ENCODE measurements at regions not wholly inside any gene's neighbourhood (a gene's known extent, or its start where the extent isn't known, plus 50 kb on each side); places are given as distances from the start of the nearest gene placed in this dataset.

- no TSS peak for BruUV-seq (replicated peaks)
- TF ChIP-seq SRF (IDR thresholded peaks at IDR 0.05; ENCODE audit: low read depth) (no peak), CBX3 (IDR thresholded peaks at IDR 0.05; ENCODE audit: low read depth) (no peak), TCF7L2 (IDR thresholded peaks at IDR 0.05; ENCODE audit: borderline replicate concordance, extremely low read depth, insufficient read depth, insufficient read length) (no peak), JUND (IDR thresholded peaks at IDR 0.05) (no peak)
Observed at GRCh38 chrX:42219231-42219630, 295.9 kb upstream of the CASK start.

GRCh38 chrX:42195506-42195905 is 272.2 kb upstream of the CASK start:
- Histone ChIP-seq H3K9ac (ENCODE audit: low read length) (no peak overlapping the region), H3K4me3 (replicated peaks in 1 of 2; ENCODE audit: low read depth in 1 of 2, low read length in 2 of 2) (no peak overlapping the region), H2AFZ (ENCODE audit: low read depth, low read length, poor library complexity, severe bottlenecking) (no peak overlapping the region), H3K9me2 (ENCODE audit: insufficient read depth) (no peaks in the 10 kb centered on the region), H3K9me3 (ENCODE audit: control insufficient read depth in 1 of 2, insufficient read depth in 1 of 2, low read depth in 1 of 2, low read length in 2 of 2) (no peaks in the 10 kb centered on the region), H4K20me1 (ENCODE audit: insufficient read depth) (no peaks in the 10 kb centered on the region), H3K4me1 (ENCODE audit: control insufficient read depth in 1 of 2, insufficient read depth in 2 of 2, low read length in 2 of 2) (no peaks in the 10 kb centered on the region), H3K36me3 (ENCODE audit: control insufficient read depth in 1 of 2, insufficient read depth in 2 of 2, low read length in 2 of 2) (no peaks in the 10 kb centered on the region), H3K27ac (ENCODE audit: low read depth, low read length) (no peak overlapping the region), H3K27me3 (ENCODE audit: insufficient read depth, low read length) (no peaks in the 10 kb centered on the region), H3K79me2 (ENCODE audit: insufficient read depth, low read length) (no peaks in the 10 kb centered on the region), H3K4me2 (ENCODE audit: low read length) (no peak overlapping the region)
- intact Hi-C loops (cut with micrococcal nuclease): no loop called here
- CTCF ChIA-PET: no interaction called here
- POLR2A ChIA-PET: no interaction called here
- TF ChIP-seq CBX3 (IDR thresholded peaks at IDR 0.05; ENCODE audit: low read depth) (no peak), TCF7L2 (IDR thresholded peaks at IDR 0.05; ENCODE audit: borderline replicate concordance, extremely low read depth, insufficient read depth, insufficient read length) (no peak), CEBPB (IDR thresholded peaks at IDR 0.05; ENCODE audit: low read depth) (no peak), ATF3 (IDR thresholded peaks at IDR 0.05) (no peak), EZH2phosphoT487 (IDR thresholded peaks at IDR 0.05; ENCODE audit: borderline replicate concordance) (no peak), FOSL1 (IDR thresholded peaks at IDR 0.05; ENCODE audit: low read depth) (no peak), RAD21 (IDR thresholded peaks at IDR 0.05; ENCODE audit: low read depth) (no peak)
- DNase-seq (ENCODE audit: low read depth, low spot score) (no peak), ATAC-seq (no peak)
- RAD21 ChIA-PET (ENCODE audit: low non-redundant PET in 1 of 2, low total read pairs in 2 of 2, uncharacterized antibody in 2 of 2, unreplicated experiment in 2 of 2): no interaction called here
- BruUV-seq (replicated peaks): no TSS peak

More at GRCh38 chrX:42219231-42219630, 295.9 kb upstream of the CASK start:
- H3K36me3 ChIP-seq (ENCODE audit: control insufficient read depth in 1 of 2, insufficient read depth in 2 of 2, low read length in 2 of 2): no peaks in the 10 kb centered on the region
- ChIA-PET RAD21 (ENCODE audit: low non-redundant PET in 1 of 2, low total read pairs in 2 of 2, uncharacterized antibody in 2 of 2, unreplicated experiment in 2 of 2) (no interaction called here), POLR2A (no interaction called here), CTCF (no interaction called here)
- no peak overlapping the region for H2AFZ ChIP-seq (ENCODE audit: low read depth, low read length, poor library complexity, severe bottlenecking)
- no peak overlapping the region for H3K9ac ChIP-seq (ENCODE audit: low read length)
- no peaks in the 10 kb centered on the region for H3K4me1 ChIP-seq (ENCODE audit: control insufficient read depth in 1 of 2, insufficient read depth in 2 of 2, low read length in 2 of 2)
- DNase-seq (ENCODE audit: low read depth, low spot score): no peak
- H3K4me3 ChIP-seq (replicated peaks in 1 of 2; ENCODE audit: low read depth in 1 of 2, low read length in 2 of 2): no peak overlapping the region
- H3K9me3 ChIP-seq (ENCODE audit: control insufficient read depth in 1 of 2, insufficient read depth in 1 of 2, low read depth in 1 of 2, low read length in 2 of 2): no peaks in the 10 kb centered on the region
- no peak overlapping the region for H3K4me2 ChIP-seq (ENCODE audit: low read length)
- no peaks in the 10 kb centered on the region for H3K9me2 ChIP-seq (ENCODE audit: insufficient read depth)
- ATAC-seq: no peak
- intact Hi-C loops (cut with micrococcal nuclease): no loop called here
- H3K27ac ChIP-seq (ENCODE audit: low read depth, low read length): no peak overlapping the region
- no peaks in the 10 kb centered on the region for H4K20me1 ChIP-seq (ENCODE audit: insufficient read depth)
- no peaks in the 10 kb centered on the region for H3K79me2 ChIP-seq (ENCODE audit: insufficient read depth, low read length)
- no peaks in the 10 kb centered on the region for H3K27me3 ChIP-seq (ENCODE audit: insufficient read depth, low read length)

All from HCT116 (cell line).